AG04450 (cell line): ENCODE measurements at regions not wholly inside any gene's neighbourhood (a gene's known extent, or its start where the extent isn't known, plus 50 kb on each side); places are given as distances from the start of the nearest gene placed in this dataset.

Source experiments
- CTCF ChIA-PET: fragments of 300-600, 350-600 bp; formaldehyde crosslinking; extraction: SDS; loops from one replicate; lab custom pipeline; 2022; ENCODE audit warnings: antibody characterized with exemption, inconsistent platforms; lab: Charles Lee
- POLR2A ChIA-PET: fragments of 350-600 bp; formaldehyde crosslinking; extraction: SDS; loops from one replicate; lab custom pipeline; 2021; ENCODE audit warnings: antibody characterized with exemption, inconsistent platforms; lab: Yijun Ruan, JAX
- DNase-seq: peaks from one replicate; pipeline ENCODE4 v3.0.0-alpha.2; 2011; ENCODE audit warnings: low read depth, low spot score
- H3K27ac ChIP-seq: one replicate; pipeline ENCODE4 v1.5.1; 2012; ENCODE audit warnings: low read depth, low read length, control low read depth
- H3K27me3 ChIP-seq: one replicate; pipeline ENCODE4 v1.6.0; 2012; ENCODE audit warnings: low read length; ENCODE audit not compliant: control insufficient read depth, insufficient read depth
- H3K4me3 ChIP-seq: 2 replicates; pipeline ENCODE4 v1.5.1; 2011; ENCODE audit warnings: mild to moderate bottlenecking, low read depth, low read length, control low read depth
- H3K9me3 ChIP-seq: 2 replicates; pipeline ENCODE4 v1.5.1; 2012; ENCODE audit warnings: low read length; ENCODE audit not compliant: control insufficient read depth, insufficient read depth
- CTCF ChIP-seq: IDR thresholded peaks from 2 replicates; pipeline ENCODE4 v1.5.1; 2011; ENCODE audit warnings: low read depth, low read length, control low read depth, inconsistent platforms

- no peak for DNase-seq
- H3K9me3 ChIP-seq = no peaks in the 10 kb centered on the region
- no peak overlapping the region for H3K4me3 ChIP-seq
- no peak overlapping the region for H3K27ac ChIP-seq
- ChIA-PET CTCF (interaction anchor here (0.7 to 2.8 kb wide), 4 partner anchors 8 to 90 kb away, joined by 4 to 26 read pairs (median 8); no protein-coding TSS in a partner anchor), POLR2A (no interaction called here)
- no peak for TF ChIP-seq CTCF
- H3K27me3 ChIP-seq = peaks cover 17% of the 10 kb centered on the region
These were observed 172.7 kb downstream of the TRIM33 start for GRCh38 chr1:114338191-114338890.

- Histone ChIP-seq H3K27me3 (peaks cover 23% of the 10 kb centered on the region), H3K4me3 (no peak overlapping the region), H3K27ac (no peak overlapping the region), H3K9me3 (no peaks in the 10 kb centered on the region)
- ChIA-PET CTCF (interaction anchor here (1.5 to 2.8 kb wide), 3 partner anchors 9 to 91 kb away, joined by 4 to 26 read pairs (median 10); no protein-coding TSS in a partner anchor), POLR2A (no interaction called here)
- DNase-seq = no peak
- no peak for TF ChIP-seq CTCF
These were observed 173.6 kb downstream of the TRIM33 start for GRCh38 chr1:114337417-114337816.

GRCh38 chr1:114336360-114336759 is 174.6 kb downstream of the TRIM33 start:
- TF ChIP-seq CTCF = no peak
- CTCF ChIA-PET = interaction anchor here (2.5 kb wide), 1 partner anchor 10 kb away, joined by 26 read pairs; no protein-coding TSS in a partner anchor

GRCh38 chr1:114335273-114335672 is 175.7 kb downstream of the TRIM33 start:
- no peak overlapping the region for H3K27ac ChIP-seq
- H3K9me3 ChIP-seq = no peaks in the 10 kb centered on the region
- POLR2A ChIA-PET = no interaction called here
- no peak for DNase-seq
- peaks cover 36% of the 10 kb centered on the region for H3K27me3 ChIP-seq
- CTCF ChIA-PET = interaction anchor here (1.6 kb wide), 1 partner anchor 12 kb away, joined by 5 read pairs; no protein-coding TSS in a partner anchor
- no peak for TF ChIP-seq CTCF
- H3K4me3 ChIP-seq = no peak overlapping the region

More at GRCh38 chr1:114336360-114336759, 174.6 kb downstream of the TRIM33 start:
- no peak for DNase-seq
- H3K27me3 ChIP-seq = peaks cover 31% of the 10 kb centered on the region
- POLR2A ChIA-PET = no interaction called here
- no peak overlapping the region for H3K4me3 ChIP-seq
- no peaks in the 10 kb centered on the region for H3K9me3 ChIP-seq
- no peak overlapping the region for H3K27ac ChIP-seq

- TF ChIP-seq CTCF = no peak
- H3K9me3 ChIP-seq = no peaks in the 10 kb centered on the region
- H3K27me3 ChIP-seq = peaks cover 36% of the 10 kb centered on the region
- CTCF ChIA-PET = interaction anchor here (0.8 to 1.6 kb wide), 2 partner anchors 13 to 1391 kb away, joined by 3 to 5 read pairs; no protein-coding TSS in a partner anchor
- no peak overlapping the region for H3K4me3 ChIP-seq
- no peak overlapping the region for H3K27ac ChIP-seq
- no peak for DNase-seq
- POLR2A ChIA-PET = no interaction called here
These were observed 176.7 kb downstream of the TRIM33 start for GRCh38 chr1:114334297-114334696.
